Liver (tissue), 8 donors: ENCODE measurements at regions not wholly inside any gene's neighbourhood (a gene's known extent, or its start where the extent isn't known, plus 50 kb on each side); places are given as distances from the start of the nearest gene placed in this dataset.

Experiments used
- DNase-seq: peaks from one replicate; pipeline ENCODE4 v3.0.0-alpha.2; 2017; ENCODE audit warnings: low spot score
- H3K27ac ChIP-seq, 2 donors: one replicate each; pipeline ENCODE4 v1.7.0; 2013; ENCODE audit warnings: inconsistent platforms in 2 of 2, low read length in 2 of 2, control low read depth in 1 of 2, low read depth in 1 of 2, mild to moderate bottlenecking in 1 of 2
- H3K27me3 ChIP-seq, 4 donors: one replicate each; pipeline versions ENCODE4 v1.6.1 to v1.7.0; 2013; ENCODE audit warnings: low read length in 3 of 4, inconsistent platforms in 1 of 4, mild to moderate bottlenecking in 1 of 4, moderate library complexity in 1 of 4; ENCODE audit not compliant: control insufficient read depth in 4 of 4, insufficient read depth in 4 of 4
- H3K36me3 ChIP-seq, 4 donors: one replicate each; pipeline versions ENCODE4 v1.6.1 to v1.7.0; 2013; ENCODE audit warnings: low read length in 3 of 4, mild to moderate bottlenecking in 3 of 4, low read depth in 1 of 4, moderate library complexity in 1 of 4; ENCODE audit not compliant: control insufficient read depth in 4 of 4, insufficient read depth in 3 of 4
- H3K4me1 ChIP-seq, 4 donors: one replicate each; pipeline versions ENCODE4 v1.6.1 to v1.7.0; 2013; ENCODE audit warnings: low read length in 3 of 4, mild to moderate bottlenecking in 3 of 4, moderate library complexity in 1 of 4; ENCODE audit not compliant: control insufficient read depth in 4 of 4, insufficient read depth in 4 of 4
- H3K4me3 ChIP-seq, 3 donors: one replicate each; pipeline versions ENCODE4 v1.6.1 to v1.7.0; 2013; ENCODE audit warnings: low read length in 3 of 3, control low read depth in 1 of 3, low read depth in 1 of 3, mild to moderate bottlenecking in 1 of 3
- H3K9ac ChIP-seq, 2 donors: one replicate each; pipeline ENCODE4 v1.7.0; 2013; ENCODE audit warnings: low read length in 2 of 2, mild to moderate bottlenecking in 2 of 2, moderate library complexity in 2 of 2, control low read depth in 1 of 2, low read depth in 1 of 2
- H3K9me3 ChIP-seq, 4 donors: one replicate each; pipeline versions ENCODE4 v1.6.1 to v1.7.0; 2013; ENCODE audit warnings: low read length in 3 of 4; ENCODE audit not compliant: control insufficient read depth in 4 of 4
- ATF3 ChIP-seq: IDR thresholded peaks from 2 replicates; pipeline ENCODE4 v1.6.1; 2016; ENCODE audit warnings: antibody characterized with exemption
- EGR1 ChIP-seq, 2 donors: IDR thresholded peaks; 2 replicates each; pipeline ENCODE4 v1.6.1; 2016 to 2018; ENCODE audit warnings: antibody characterized with exemption in 2 of 2, low read depth in 2 of 2
- FOXA1 ChIP-seq: IDR thresholded peaks from 2 replicates; pipeline ENCODE4 v1.6.1; 2016; ENCODE audit warnings: antibody characterized with exemption
- FOXA2 ChIP-seq: IDR thresholded peaks from 2 replicates; pipeline ENCODE4 v1.6.1; 2016; ENCODE audit warnings: antibody characterized with exemption
- GABPA ChIP-seq, 2 donors: IDR thresholded peaks in 1 of 2; conservative IDR thresholded peaks in 1 of 2; 2 replicates each; pipeline ENCODE4 v1.6.1; 2016; ENCODE audit warnings: antibody characterized with exemption in 2 of 2, mild to moderate bottlenecking in 1 of 2, moderate library complexity in 1 of 2
- HNF4A ChIP-seq, 2 donors: conservative IDR thresholded peaks; 2 replicates each; pipeline ENCODE4 v1.6.1; 2016; ENCODE audit warnings: antibody characterized with exemption in 2 of 2, mild to moderate bottlenecking in 2 of 2
- HNF4G ChIP-seq: IDR thresholded peaks from 2 replicates; pipeline ENCODE4 v1.6.1; 2016; ENCODE audit warnings: antibody characterized with exemption
- JUND ChIP-seq, 2 donors: IDR thresholded peaks; 2 replicates each; pipeline ENCODE4 v1.6.1; 2016; ENCODE audit warnings: antibody characterized with exemption in 2 of 2
- NR2F2 ChIP-seq: IDR thresholded peaks from 2 replicates; pipeline ENCODE4 v1.6.1; 2016; ENCODE audit warnings: antibody characterized with exemption
- RAD21 ChIP-seq, 2 donors: IDR thresholded peaks; 2 replicates each; pipeline ENCODE4 v1.6.1; 2016; ENCODE audit warnings: antibody characterized with exemption in 2 of 2, mild to moderate bottlenecking in 2 of 2
- REST ChIP-seq: IDR thresholded peaks from 2 replicates; pipeline ENCODE4 v1.6.1; 2016; ENCODE audit warnings: antibody characterized with exemption, mild to moderate bottlenecking
- RXRA ChIP-seq, 2 donors: IDR thresholded peaks; 2 replicates each; pipeline ENCODE4 v1.6.1; 2017 to 2018; ENCODE audit warnings: antibody characterized with exemption in 2 of 2, mild to moderate bottlenecking in 1 of 2
- SP1 ChIP-seq: IDR thresholded peaks from 2 replicates; pipeline ENCODE4 v1.6.1; 2018; ENCODE audit warnings: antibody characterized with exemption, mild to moderate bottlenecking
- TAF1 ChIP-seq: conservative IDR thresholded peaks from 2 replicates; pipeline ENCODE4 v1.6.1; 2016; ENCODE audit warnings: antibody characterized with exemption, mild to moderate bottlenecking
- YY1 ChIP-seq: IDR thresholded peaks from 2 replicates; pipeline ENCODE4 v1.6.1; 2016; ENCODE audit warnings: antibody characterized with exemption, mild to moderate bottlenecking
- ZBTB33 ChIP-seq: IDR thresholded peaks from 2 replicates; pipeline ENCODE4 v1.6.1; 2016; ENCODE audit warnings: antibody characterized with exemption
- WGBS: extraction: QIAGEN DNeasy Blood & Tissue Kit; methylation state at CpG from one replicate; pipeline ENCODE4 v1.1.7; 2013; 5-methylcytosine and 5-hydroxymethylcytosine counted together
- TF ChIP-seq, protein P1 (sequence below): IDR thresholded peaks from 2 replicates; pipeline ENCODE4 v1.6.1; 2016; ENCODE audit warnings: antibody characterized with exemption
- TF ChIP-seq, protein P2 (sequence below): fragments of 150-350 bp; IDR thresholded peaks from 2 replicates; pipeline ENCODE4 v1.5.1; 2017; ENCODE audit warnings: improper control_type of control experiment, low read depth, low read length; ENCODE audit not compliant: missing input control
- donor health status: healthy.
- donor health status: healthy.
- donor health status: healthy.
- donor health status: healthy.
- donor health status: healthy.

DNA sequence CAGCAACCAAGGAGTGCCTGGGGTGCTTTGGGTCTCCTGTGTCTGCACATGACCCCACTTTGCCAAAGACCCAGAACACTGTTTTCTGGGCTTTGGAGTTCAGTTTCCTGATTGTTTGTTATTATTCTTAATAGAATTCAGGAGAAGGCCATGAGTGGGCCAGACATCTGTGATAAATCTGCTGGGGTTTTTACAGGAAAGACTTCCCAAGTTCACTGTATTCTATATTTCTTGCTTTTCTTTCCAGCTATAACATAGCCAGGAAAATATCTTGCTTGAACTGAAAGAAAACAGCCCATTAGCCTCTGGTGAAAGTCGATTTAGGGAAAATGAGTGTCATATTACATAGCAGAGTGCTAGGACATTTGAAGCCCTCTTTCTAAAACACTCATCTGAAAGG is 345.1 kb upstream of the USP24 start:
- H3K9ac ChIP-seq = no peak overlapping the region
- H3K27ac ChIP-seq = no peak overlapping the region
- DNase-seq = no peak
- H3K27me3 ChIP-seq = no peaks in the 10 kb centered on the region
- no peaks in the 10 kb centered on the region for H3K9me3 ChIP-seq
- H3K36me3 ChIP-seq = no peaks in the 10 kb centered on the region
- no peak overlapping the region for H3K4me3 ChIP-seq
- 72% methylated on average over 1 of the region's 1 CpG for WGBS
- TF ChIP-seq FOXA1 = no peak
- TF ChIP-seq REST = no peak
- TF ChIP-seq ATF3 = no peak
- TF ChIP-seq JUND (IDR thresholded peaks at IDR 0.05) = no peak
- H3K4me1 ChIP-seq = no peaks in the 10 kb centered on the region

- Histone ChIP-seq H3K4me1 (no peaks in the 10 kb centered on the region), H3K27me3 (no peaks in the 10 kb centered on the region), H3K4me3 (no peak overlapping the region), H3K9me3 (no peaks in the 10 kb centered on the region), H3K27ac (no peak overlapping the region), H3K36me3 (no peaks in the 10 kb centered on the region), H3K9ac (no peak overlapping the region)
- 91% methylated on average over 6 of the region's 6 CpGs for WGBS
- TF ChIP-seq, protein P1, sequence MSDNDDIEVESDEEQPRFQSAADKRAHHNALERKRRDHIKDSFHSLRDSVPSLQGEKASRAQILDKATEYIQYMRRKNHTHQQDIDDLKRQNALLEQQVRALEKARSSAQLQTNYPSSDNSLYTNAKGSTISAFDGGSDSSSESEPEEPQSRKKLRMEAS = no peak
- TF ChIP-seq JUND (IDR thresholded peaks at IDR 0.05) (no peak), EGR1 (IDR thresholded peaks at IDR 0.05; ENCODE audit: low read depth in 2 of 2) (no peak)
- DNase-seq = no peak
Measured at GRCh38 chr1:55559842-55560241, 344.7 kb upstream of the USP24 start.

DNA sequence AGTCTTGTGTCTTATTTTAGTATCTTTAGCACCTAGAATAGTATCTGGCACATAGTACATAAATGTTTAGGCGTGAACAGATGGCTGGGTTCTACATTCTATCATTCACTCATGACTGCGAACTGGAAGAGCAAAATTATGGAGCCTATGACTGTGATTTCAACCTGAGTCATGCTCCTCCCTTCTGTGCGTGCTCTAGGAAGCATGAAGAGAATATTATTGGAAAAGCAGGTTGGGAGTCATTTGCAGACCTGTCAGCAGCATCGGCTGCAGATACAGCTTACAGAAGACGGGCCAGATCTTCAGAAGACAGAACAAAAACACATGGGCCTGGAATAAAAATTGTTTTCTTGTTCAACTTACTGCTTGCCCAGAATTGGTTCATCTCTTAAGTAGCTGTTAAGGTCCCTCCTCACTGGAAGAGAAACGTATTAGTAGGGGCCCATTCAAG is 344.0 kb upstream of the USP24 start:
- Histone ChIP-seq H3K27ac (no peak overlapping the region), H3K9me3 (no peaks in the 10 kb centered on the region)
- WGBS = 90% methylated on average over 6 of the region's 6 CpGs
- TF ChIP-seq RXRA (IDR thresholded peaks at IDR 0.05) (no peak), RAD21 (IDR thresholded peaks at IDR 0.05) (no peak), TAF1 (no peak), HNF4A (conservative IDR thresholded peaks at IDR 0.05) (no peak), EGR1 (IDR thresholded peaks at IDR 0.05; ENCODE audit: low read depth in 2 of 2) (no peak), GABPA (IDR thresholded peaks at IDR 0.05 in 1 of 2, conservative IDR thresholded peaks at IDR 0.05 in 1 of 2) (no peak), HNF4G (no peak), REST (no peak), SP1 (no peak), YY1 (no peak), ZBTB33 (no peak), NR2F2 (no peak), FOXA1 (no peak), FOXA2 (no peak)
- TF ChIP-seq, protein P2, sequence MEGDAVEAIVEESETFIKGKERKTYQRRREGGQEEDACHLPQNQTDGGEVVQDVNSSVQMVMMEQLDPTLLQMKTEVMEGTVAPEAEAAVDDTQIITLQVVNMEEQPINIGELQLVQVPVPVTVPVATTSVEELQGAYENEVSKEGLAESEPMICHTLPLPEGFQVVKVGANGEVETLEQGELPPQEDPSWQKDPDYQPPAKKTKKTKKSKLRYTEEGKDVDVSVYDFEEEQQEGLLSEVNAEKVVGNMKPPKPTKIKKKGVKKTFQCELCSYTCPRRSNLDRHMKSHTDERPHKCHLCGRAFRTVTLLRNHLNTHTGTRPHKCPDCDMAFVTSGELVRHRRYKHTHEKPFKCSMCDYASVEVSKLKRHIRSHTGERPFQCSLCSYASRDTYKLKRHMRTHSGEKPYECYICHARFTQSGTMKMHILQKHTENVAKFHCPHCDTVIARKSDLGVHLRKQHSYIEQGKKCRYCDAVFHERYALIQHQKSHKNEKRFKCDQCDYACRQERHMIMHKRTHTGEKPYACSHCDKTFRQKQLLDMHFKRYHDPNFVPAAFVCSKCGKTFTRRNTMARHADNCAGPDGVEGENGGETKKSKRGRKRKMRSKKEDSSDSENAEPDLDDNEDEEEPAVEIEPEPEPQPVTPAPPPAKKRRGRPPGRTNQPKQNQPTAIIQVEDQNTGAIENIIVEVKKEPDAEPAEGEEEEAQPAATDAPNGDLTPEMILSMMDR = no peak

More for the DNA sequence above, 344.0 kb upstream of the USP24 start:
- Histone ChIP-seq H3K4me3 (no peak overlapping the region), H3K27me3 (no peaks in the 10 kb centered on the region), H3K4me1 (no peaks in the 10 kb centered on the region), H3K9ac (no peak overlapping the region), H3K36me3 (no peaks in the 10 kb centered on the region)
- no peak for DNase-seq
